ENCODE measurements at regions not wholly inside any gene's neighbourhood (a gene's known extent, or its start where the extent isn't known, plus 50 kb on each side); places are given as distances from the start of the nearest gene placed in this dataset.

GRCh38 chr18:37762076-37762621, 196.6 kb upstream of the CELF4 start:
- no peak for DNase-seq (ENCODE audit: low read depth)

DNA sequence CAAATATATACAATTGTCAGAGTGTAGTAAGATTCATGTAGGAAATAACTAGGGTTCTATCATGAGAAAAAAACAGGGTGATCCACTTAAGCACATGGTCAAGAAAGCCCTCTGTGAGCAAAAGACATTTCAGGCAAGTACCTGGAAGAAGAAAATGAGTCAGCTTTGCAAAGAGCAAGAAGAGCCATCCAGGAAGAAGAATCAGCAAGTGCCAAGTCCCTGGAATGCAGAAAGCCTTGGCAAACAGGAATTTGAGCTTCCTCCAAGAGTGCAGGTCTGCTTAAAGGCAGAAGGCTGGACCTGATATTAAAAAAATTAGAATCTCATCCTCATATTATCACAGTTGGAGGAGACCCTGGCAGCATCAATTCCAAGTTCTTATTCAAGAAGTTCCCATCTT, 188.5 kb upstream of the CELF4 start:
- no peak for DNase-seq (ENCODE audit: low read depth)

DNA sequence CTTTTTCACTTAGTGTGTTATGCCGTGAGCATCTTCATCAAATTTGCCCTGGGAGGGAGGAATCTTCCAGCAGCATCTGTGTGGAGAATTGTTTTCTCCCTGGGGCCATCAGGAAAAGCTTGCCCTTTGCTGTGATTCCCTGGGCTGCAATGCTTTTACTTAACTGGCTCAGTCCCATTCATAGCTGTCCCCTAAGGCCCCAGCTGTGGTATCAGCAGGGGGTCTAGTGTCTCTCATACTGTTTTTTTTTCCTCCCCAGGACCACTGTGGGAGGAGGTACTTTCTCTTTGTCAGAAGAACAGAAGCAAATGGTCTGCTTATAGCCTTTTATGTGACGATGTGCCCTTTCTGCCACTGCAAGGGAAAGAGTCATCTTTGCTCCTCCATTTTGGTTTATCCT, 176.8 kb upstream of the CELF4 start:
- no peak for DNase-seq (ENCODE audit: low read depth)

GRCh38 chr18:37741032-37741623, 175.5 kb upstream of the CELF4 start:
- no peak for DNase-seq (ENCODE audit: low read depth)

DNA sequence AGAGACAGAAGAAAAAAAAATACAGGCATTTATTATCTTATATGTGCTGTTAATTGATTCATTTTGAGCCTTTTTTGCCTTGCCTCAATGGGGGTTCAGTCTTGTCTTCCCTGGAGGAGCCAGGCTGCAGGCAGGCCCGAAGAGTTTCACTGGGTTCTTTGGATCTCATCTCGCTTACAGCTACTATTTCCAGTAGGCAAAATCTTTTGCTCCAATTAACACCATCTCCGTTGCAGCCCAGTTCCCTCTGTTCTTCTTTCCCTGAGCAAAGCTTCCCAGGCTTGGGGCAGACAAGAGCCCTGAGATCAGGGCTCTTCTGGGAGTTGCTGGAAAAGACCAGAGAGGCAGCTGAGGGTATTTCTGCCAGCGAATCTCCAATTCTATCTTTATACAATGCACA, 168.8 kb upstream of the CELF4 start:
- no peak for DNase-seq (ENCODE audit: low read depth)

GRCh38 chr18:37729716-37730115, 164.1 kb upstream of the CELF4 start:
- DNase-seq (ENCODE audit: low read depth): no peak

DNA sequence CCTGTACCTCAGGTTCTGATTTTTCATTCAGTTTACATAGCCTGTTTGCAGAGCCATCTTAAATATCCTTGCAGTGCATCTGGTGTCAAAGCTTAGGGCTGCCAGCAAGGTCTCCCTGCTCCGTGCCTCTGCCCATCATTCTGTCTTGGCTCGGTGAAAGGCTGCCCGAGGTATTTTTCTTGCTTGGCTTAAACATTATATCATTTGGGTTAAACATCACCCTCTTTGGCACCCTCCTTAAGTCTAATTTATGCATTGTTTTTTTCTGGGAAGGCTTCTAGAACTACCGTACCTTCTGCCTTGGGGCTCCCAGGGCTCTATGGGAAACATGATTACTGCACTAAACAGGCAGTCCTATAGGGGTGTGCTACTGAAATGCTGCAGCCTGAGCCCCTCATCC, 158.6 kb upstream of the CELF4 start:
- no peak for DNase-seq (ENCODE audit: low read depth)

- DNase-seq (ENCODE audit: low read depth): no peak
Measured at GRCh38 chr18:37721544-37722522, 156.2 kb upstream of the CELF4 start.

- no peak for DNase-seq (ENCODE audit: low read depth)
Measured at GRCh38 chr18:37720663-37721062, 155.1 kb upstream of the CELF4 start.

DNA sequence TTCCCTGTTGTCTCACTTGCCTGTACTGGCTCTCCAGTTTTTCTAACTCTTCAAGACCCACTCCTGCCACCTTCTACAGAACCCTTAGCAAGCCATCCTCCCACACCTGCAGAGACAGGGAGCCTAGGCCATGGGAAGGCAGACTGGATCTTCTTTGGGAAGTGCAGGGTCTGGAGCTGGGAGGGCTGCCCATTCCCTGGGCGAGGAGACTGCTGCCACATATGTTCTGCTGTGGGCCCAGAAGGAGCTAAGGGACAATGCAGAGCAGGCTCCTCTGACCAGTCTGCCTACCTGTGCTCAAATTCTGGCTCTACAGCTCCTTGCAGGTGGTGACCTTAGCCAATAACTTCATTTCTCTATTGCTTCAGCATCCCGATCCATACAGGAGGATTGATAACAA, 152.1 kb upstream of the CELF4 start:
- DNase-seq (ENCODE audit: low read depth): no peak

- DNase-seq (ENCODE audit: low read depth): no peak
Measured at GRCh38 chr18:37717098-37717497, 151.5 kb upstream of the CELF4 start.

GRCh38 chr18:37716106-37716735, 150.6 kb upstream of the CELF4 start:
- DNase-seq (ENCODE audit: low read depth): no peak

DNA sequence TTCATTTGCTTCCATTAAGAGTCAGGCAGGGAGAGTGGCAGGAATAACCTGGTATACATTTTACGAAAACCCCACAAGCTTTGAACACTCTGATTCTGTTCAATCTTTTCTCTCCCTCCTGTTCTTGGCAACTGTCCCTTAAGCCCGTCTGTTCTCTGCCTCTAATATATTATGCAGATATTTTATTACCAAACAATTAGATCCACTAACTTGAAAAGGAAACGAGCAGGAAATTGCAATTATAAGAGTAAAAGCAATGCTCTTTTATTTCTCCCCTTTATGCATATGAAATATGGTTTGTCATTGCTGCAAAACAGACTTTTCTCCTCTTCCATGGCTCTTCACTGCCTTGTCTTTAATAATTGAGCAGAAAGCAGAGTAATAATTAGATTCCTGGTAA, 149.1 kb upstream of the CELF4 start:
- DNase-seq (ENCODE audit: low read depth): no peak

- DNase-seq (ENCODE audit: low read depth): no peak
Measured at GRCh38 chr18:37712776-37713175, 147.2 kb upstream of the CELF4 start.

- DNase-seq (ENCODE audit: low read depth): no peak
Measured at GRCh38 chr18:37711766-37712505, 146.3 kb upstream of the CELF4 start.

GRCh38 chr18:37710726-37711125, 145.1 kb upstream of the CELF4 start:
- DNase-seq (ENCODE audit: low read depth): no peak

DNA sequence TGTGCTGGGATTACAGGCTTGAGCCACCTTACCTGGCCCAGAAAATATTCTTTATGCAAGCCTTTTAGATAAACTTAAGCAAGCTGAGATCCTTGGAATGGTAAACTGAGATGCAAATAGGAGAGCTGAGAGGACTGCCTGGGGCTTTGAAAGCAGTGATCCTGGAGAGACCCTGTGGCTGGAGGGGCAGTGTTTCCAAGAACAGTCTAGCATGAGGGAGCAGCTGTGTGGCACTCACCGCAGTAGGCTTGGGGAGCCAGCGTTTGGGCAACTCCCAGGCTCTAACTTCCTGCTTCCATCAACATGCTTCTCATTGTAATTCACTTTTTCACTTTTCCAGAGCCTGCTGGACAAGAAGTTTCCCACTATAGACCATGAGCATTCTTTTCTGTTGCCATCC, 144.1 kb upstream of the CELF4 start:
- DNase-seq (ENCODE audit: low read depth): no peak

DNA sequence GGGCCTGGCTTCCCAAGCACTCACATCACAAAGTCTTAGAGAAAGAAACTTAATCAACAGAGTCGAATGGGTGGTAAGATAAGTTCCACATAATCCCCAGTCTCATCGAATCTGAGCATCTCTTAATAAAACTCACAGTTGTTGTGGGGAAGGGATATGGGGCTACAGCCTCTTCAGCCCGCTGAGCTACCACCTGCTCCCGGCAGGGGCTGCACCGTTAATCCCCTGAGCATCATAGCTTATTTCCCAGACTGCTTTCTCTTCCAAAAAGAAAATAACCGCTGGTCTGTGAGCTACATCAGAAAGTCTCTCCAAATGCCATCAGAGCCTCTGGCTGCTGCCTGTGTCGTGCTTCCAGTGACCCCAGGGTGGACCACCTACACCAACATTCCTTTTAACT, 139.4 kb upstream of the CELF4 start:
- DNase-seq (ENCODE audit: low read depth): no peak

DNA sequence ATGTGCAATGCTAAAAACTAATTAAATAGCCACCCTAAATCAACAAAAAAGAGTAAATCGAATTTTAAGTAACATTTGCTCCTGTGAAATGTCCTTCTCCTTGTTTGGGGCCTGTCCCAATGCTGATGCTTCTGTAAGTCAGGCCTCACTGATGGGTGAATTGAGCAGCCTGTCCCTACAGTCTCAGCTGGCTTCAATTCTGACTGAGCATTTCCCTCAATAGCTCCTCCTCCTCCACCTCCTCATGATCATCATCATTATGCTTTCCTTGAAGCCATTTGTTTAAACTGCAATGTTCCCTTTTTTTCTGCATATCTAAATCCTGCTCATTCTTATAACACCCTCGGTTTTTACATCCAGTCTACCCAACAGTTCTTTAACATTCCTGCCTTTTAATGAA, 137.2 kb upstream of the CELF4 start:
- no peak for DNase-seq (ENCODE audit: low read depth)

GRCh38 chr18:37701967-37702366, 136.4 kb upstream of the CELF4 start:
- DNase-seq (ENCODE audit: low read depth): no peak

- DNase-seq (ENCODE audit: low read depth): no peak
Measured at GRCh38 chr18:37698508-37699040, 133.0 kb upstream of the CELF4 start.

DNA sequence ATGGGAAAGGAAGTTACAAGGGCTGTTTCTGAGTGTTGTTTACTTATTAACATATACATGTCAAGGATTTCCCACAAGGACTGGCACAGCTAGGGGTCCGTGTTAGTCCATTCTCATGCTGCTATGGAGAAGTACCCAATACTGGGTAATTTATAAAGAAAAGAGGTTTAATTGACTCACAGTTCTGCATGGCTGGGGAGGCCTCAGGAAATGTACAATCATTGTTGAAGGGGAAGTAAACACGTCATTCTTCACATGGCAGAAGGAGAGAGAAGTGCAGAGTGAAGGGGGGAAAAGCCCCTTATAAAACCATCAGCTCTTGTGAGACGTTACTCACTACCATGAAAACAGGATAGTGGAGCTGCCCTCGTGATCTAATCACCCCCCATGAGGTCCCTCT, 128.9 kb upstream of the CELF4 start:
- no peak for DNase-seq (ENCODE audit: low read depth)

Measured in RPMI7951 (cell line).